ENCODE measurements at regions not wholly inside any gene's neighbourhood (a gene's known extent, or its start where the extent isn't known, plus 50 kb on each side); places are given as distances from the start of the nearest gene placed in this dataset.
"Not testable (repeated sequence)": the region's sequence is repeated elsewhere in the genome, so short reads cannot be mapped to it uniquely, and the experiment has no call there.

DNA sequence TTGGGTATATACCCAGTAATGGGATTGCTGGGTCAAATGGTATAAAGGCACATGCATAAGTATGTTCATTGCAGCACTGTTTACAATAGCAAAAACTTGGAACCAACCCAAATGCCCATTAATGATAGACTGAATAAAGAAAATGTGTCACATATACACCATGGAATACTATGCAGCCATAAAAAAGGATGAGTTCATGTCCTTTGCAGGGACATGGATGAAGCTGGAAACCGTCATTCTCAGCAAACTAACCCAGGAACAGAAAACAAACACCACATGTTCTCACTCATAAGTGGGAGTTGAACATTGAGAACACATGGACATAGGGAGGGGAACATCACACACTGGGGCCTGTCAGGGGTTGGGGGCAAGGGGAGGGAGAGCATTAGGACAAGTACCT lies 224.5 kb upstream of the KIAA1217 start:
- TF ChIP-seq, protein P1, sequence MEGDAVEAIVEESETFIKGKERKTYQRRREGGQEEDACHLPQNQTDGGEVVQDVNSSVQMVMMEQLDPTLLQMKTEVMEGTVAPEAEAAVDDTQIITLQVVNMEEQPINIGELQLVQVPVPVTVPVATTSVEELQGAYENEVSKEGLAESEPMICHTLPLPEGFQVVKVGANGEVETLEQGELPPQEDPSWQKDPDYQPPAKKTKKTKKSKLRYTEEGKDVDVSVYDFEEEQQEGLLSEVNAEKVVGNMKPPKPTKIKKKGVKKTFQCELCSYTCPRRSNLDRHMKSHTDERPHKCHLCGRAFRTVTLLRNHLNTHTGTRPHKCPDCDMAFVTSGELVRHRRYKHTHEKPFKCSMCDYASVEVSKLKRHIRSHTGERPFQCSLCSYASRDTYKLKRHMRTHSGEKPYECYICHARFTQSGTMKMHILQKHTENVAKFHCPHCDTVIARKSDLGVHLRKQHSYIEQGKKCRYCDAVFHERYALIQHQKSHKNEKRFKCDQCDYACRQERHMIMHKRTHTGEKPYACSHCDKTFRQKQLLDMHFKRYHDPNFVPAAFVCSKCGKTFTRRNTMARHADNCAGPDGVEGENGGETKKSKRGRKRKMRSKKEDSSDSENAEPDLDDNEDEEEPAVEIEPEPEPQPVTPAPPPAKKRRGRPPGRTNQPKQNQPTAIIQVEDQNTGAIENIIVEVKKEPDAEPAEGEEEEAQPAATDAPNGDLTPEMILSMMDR (IDR thresholded peaks at IDR 0.05; ENCODE audit: poor library complexity, severe bottlenecking) = not testable (repeated sequence)
- not testable (repeated sequence) for TF ChIP-seq MXI1 (conservative IDR thresholded peaks at IDR 0.05; ENCODE audit: poor library complexity, severe bottlenecking); EP300 (conservative IDR thresholded peaks at IDR 0.05; ENCODE audit: poor library complexity, severe bottlenecking); EZH2 (IDR thresholded peaks at IDR 0.05; ENCODE audit: borderline replicate concordance, insufficient read depth, low read length, poor library complexity, severe bottlenecking); POLR2AphosphoS5 (IDR thresholded peaks at IDR 0.05); TAF1 (IDR thresholded peaks at IDR 0.05; ENCODE audit: low read depth); SMC3 (conservative IDR thresholded peaks at IDR 0.05; ENCODE audit: poor library complexity); RAD21 (conservative IDR thresholded peaks at IDR 0.05)
- TF ChIP-seq, protein P2, sequence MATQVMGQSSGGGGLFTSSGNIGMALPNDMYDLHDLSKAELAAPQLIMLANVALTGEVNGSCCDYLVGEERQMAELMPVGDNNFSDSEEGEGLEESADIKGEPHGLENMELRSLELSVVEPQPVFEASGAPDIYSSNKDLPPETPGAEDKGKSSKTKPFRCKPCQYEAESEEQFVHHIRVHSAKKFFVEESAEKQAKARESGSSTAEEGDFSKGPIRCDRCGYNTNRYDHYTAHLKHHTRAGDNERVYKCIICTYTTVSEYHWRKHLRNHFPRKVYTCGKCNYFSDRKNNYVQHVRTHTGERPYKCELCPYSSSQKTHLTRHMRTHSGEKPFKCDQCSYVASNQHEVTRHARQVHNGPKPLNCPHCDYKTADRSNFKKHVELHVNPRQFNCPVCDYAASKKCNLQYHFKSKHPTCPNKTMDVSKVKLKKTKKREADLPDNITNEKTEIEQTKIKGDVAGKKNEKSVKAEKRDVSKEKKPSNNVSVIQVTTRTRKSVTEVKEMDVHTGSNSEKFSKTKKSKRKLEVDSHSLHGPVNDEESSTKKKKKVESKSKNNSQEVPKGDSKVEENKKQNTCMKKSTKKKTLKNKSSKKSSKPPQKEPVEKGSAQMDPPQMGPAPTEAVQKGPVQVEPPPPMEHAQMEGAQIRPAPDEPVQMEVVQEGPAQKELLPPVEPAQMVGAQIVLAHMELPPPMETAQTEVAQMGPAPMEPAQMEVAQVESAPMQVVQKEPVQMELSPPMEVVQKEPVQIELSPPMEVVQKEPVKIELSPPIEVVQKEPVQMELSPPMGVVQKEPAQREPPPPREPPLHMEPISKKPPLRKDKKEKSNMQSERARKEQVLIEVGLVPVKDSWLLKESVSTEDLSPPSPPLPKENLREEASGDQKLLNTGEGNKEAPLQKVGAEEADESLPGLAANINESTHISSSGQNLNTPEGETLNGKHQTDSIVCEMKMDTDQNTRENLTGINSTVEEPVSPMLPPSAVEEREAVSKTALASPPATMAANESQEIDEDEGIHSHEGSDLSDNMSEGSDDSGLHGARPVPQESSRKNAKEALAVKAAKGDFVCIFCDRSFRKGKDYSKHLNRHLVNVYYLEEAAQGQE (IDR thresholded peaks at IDR 0.05; ENCODE audit: borderline replicate concordance) = not testable (repeated sequence)

All from neural cell (in vitro differentiated cells).